GM19438 (cell line): ENCODE measurements at regions not wholly inside any gene's neighbourhood (a gene's known extent, or its start where the extent isn't known, plus 50 kb on each side); places are given as distances from the start of the nearest gene placed in this dataset.

Source experiments
- ATAC-seq: cut with Tn5 transposase; IDR thresholded peaks from one replicate; pipeline ENCODE4 v1.9.1; 2021; ENCODE audit warnings: low read depth; ENCODE audit not compliant: unreplicated experiment

DNA sequence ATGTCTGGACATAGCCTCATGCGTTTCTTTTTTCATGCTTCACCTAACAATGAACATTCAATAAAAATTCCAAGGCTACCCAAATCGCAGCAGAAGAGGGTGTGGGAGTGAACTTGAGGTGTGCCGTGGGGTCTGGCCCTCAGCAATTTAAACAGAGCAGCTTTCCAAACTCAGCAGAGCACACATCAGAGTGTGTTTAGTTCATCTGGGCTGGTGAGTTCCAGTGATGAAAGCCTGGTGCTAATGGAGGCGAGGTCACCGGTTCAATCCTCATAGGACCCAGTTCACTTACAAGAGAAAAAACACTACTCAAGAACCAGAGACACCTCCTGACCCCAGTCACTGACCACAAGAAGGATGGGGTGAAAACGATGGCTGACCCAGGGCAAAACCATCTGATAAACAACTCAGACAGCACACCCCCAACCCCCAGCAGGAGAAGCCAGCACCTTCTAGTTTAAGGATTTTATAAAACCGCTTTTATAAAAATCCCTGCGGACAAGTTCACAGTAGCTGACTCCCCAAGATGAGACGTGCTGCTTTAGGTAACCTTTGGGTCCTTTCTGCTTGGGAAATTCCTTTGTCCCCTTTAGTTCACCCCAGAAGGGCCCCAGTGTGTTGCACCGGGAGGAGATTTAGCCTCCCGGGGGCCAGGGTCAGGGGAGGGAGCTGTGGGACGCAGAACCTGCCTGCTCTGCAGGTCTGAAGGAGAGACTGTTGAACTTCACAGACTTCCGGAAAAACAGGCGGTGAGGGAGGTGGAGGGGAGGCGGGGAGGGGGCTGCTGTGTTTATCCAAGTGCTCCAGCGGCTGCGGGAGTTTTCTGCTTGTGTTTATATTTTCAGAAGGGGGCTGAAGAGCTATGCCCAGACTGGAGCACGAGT is 152.7 kb upstream of the SOX11 start:
- no peak for ATAC-seq

GRCh38 chr2:5540856-5541255 is 151.3 kb upstream of the SOX11 start:
- no peak for ATAC-seq

DNA sequence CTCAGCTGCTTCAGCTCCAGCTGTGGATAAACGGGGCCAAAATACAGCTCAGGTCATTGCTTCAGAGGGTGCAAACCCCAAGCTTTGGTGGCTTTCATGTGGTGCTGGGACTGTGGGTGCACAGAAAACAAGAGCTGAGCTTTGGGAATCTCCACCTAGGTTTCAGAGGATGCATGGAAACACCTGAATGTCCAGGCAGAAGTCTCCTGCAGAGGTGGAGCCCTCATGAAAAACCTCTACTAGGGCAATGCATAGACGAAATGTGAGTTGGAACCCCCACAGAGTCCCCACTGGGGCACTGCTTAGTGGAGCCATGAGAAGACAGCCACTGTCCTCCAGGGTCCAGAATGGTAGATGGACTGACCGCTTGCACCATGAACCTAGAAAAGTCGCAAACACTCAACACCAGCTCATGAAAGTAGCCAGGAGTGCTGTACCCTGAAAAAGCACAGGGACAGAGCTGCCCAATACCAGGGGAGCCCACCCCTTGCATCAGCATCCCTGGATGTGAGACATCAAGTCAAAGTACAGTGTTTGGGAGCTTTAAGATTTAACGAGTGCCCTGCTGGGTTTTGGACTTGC is 147.9 kb upstream of the SOX11 start:
- no peak for ATAC-seq

DNA sequence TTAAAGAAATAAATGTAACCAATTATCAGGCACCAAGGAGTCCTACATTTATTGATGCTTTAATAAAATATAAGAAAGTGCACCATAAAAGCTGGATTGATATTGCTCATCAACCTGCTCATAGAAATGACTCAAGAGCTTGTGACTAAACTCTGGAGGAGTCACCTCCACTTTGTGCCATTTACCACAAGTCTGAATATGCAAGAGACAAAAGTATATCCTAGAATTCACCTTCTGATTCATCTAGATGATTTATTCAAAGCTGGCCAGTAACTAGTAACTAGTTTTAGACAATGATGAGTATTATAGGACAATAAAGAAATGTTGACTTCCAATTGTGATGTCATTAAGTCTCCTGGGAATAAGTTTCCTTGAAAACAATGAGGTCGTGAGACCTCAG is 146.0 kb upstream of the SOX11 start:
- no peak for ATAC-seq

GRCh38 chr2:5548991-5549715 is 143.0 kb upstream of the SOX11 start:
- ATAC-seq = no peak

DNA sequence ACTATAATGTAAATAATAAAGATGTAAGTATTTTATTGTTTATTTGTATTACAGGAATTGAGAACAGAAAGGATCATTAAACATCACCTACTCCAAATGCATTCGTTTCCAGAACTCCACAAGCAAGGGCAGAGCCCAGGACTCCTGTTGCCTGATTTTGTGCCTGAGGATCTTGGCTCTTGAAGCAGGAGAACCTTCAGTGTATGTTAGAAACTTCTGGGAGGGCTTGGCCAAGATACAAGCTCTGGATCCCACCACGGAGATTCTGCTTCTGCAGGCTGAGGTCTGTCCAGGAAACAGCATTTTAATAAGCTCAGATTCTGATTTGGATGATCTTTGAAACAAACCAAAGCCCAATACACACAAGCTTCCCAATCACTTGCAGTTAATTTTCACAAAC is 142.4 kb upstream of the SOX11 start:
- ATAC-seq = no peak

DNA sequence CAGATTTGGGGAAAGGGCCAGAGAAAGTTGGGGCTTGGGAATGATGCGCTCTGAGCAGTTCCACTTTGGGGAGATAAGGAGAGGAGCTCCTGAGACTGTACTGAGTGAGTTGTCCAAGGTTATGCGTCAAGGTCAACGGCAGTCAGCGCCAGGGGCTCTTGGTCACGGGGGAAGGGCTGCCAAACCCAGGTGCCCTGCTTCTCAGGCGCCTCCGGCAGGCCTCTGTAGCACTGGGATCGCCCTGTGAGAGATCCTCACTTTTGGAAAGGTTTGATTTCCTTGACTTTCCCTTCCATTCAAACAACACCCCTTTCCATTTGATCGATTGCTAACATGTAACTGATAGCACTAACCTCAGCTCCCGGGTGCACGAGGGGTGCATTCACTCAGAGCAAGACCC is 136.5 kb upstream of the SOX11 start:
- ATAC-seq = no peak

- ATAC-seq = no peak
These were observed 131.2 kb upstream of the SOX11 start for GRCh38 chr2:5561006-5561405.

DNA sequence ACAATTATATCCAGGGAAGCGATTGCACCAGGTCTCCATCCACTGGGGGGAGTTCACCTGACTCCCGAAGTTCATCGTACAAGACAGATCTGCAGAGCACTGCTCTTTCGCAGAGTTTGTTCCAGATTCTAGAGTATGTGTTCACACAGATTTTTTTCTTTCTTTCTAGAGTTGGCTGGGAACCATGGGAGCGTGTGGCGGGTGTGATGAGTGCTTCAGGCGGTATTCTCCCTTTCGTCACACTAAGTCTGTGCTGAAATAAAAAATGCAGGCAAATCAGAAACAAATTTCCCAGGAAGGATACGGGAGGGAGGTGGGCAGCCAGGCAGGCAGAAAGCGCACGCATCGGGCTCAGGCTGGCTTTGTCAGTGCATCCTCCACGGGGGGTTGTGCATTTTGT is 129.8 kb upstream of the SOX11 start:
- ATAC-seq = no peak

DNA sequence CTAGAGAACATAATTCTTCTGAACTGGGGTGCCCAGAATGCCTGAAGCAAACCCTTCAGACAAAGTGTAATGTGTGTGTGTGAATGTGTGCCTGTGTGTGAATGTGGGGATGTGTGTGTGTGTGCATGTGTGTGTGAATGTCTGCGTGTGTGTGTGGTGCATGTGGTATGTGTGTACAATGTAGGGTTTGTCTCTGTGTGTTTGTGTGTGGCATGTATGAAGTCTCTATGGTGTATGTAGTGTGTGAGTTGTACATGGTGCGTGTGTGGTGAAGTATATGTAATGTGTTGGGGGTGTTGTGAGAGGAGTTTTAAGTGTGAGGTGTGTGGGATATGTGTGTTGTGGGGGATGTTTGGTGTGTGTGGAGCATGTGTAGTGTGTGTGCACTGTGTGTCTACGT is 129.3 kb upstream of the SOX11 start:
- no peak for ATAC-seq

- no peak for ATAC-seq
These were observed 128.8 kb upstream of the SOX11 start for GRCh38 chr2:5563411-5563810.

DNA sequence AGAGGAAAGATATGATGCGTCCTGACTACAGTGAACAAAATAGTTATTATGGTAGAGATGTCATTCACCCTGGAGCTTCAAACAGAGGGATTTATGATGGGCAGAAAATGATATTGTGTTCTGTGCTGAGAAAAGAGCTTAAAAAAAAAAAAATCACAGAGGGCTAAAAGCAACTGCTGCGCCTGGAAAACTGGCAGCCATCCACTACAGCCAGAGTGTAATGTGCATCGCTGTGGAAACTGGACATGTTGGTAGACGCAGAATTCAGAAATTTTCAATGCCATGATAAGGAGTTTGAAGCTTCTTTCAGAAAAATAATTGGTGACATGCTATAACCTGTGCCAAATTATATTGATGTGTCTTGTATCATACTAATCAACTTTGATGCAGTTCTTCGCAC is 122.9 kb upstream of the SOX11 start:
- no peak for ATAC-seq

GRCh38 chr2:5576015-5576414 is 116.2 kb upstream of the SOX11 start:
- no peak for ATAC-seq

GRCh38 chr2:5587766-5588165 is 104.4 kb upstream of the SOX11 start:
- no peak for ATAC-seq

GRCh38 chr2:5588601-5589000 is 103.6 kb upstream of the SOX11 start:
- no peak for ATAC-seq

DNA sequence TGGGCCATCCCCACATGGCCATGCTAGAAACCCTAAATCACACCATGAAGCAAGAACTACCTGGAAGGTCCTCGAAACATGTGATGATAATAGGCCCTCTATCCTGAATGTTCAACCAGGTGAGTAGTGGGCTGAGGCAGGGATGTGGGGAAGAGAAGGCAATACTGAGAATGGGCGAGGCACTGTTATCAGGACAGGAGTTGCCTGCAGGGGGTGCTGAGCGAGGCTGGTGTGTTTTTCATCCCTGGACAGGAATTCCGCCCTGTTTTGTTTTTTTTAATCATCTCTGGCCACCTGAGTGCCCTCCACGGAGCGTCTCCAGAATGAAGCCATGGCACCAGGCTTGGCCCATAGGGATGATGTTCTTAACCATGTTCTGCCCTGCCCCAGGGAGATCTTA is 103.0 kb upstream of the SOX11 start:
- ATAC-seq = no peak

DNA sequence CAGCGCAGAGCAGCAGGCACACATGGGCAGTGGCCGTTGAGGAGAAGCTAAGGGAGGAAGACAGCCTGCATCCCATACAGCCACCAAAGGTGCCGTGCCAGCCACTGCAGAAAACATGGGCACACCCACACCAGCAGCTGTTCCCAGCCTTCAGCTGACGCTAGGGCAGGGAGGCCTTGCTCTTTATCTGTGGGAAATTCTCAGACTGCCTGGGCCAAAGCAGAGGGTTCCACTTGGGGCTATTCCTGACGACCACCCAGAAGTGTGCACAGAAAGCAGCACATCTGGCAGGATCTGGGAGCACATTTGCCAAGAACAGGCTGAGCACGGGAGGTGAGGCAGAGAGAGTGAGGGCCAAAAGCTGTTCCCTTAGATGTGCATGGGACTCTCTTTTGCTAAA is 101.3 kb upstream of the SOX11 start:
- ATAC-seq = no peak

DNA sequence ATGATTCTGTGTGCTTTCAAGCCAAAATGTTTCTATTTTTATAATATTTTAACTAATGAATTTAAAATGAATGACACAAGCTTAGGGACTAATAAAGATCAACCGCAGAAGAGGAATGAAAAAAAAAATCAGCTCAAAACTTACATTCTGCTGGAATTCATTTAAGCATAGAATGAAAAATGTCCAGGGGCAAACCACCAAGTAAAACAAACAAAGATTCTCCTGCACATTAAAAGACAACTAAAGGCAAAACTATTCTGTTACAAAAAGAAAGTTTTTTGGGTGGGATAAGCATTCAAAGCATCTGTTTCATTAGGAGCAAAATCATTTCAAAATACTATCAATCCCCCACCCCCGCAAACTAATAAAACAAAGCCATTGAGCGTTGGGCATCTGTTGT is 99.3 kb upstream of the SOX11 start:
- no peak for ATAC-seq

- no peak for ATAC-seq
These were observed 97.9 kb upstream of the SOX11 start for GRCh38 chr2:5594249-5594695.

- no peak for ATAC-seq
These were observed 95.3 kb upstream of the SOX11 start for GRCh38 chr2:5596868-5597267.

GRCh38 chr2:5598156-5598555 is 94.0 kb upstream of the SOX11 start:
- ATAC-seq = no peak

GRCh38 chr2:5609201-5609600 is 83.0 kb upstream of the SOX11 start:
- ATAC-seq = no peak
